Lung (tissue), 11 donors: ENCODE measurements at regions not wholly inside any gene's neighbourhood (a gene's known extent, or its start where the extent isn't known, plus 50 kb on each side); places are given as distances from the start of the nearest gene placed in this dataset.
A peak's percentile ranks its signal among the peaks of the same experiment; 100 is the strongest.
"Not testable (repeated sequence)": the region's sequence is repeated elsewhere in the genome, so short reads cannot be mapped to it uniquely, and the experiment has no call there.

Experiments used
- ATAC-seq: fragments of 200-7000 bp; cut with Tn5 transposase; one replicate; pipeline ENCODE4 v1.9.1; 2020; ENCODE audit warnings: moderate number of reproducible peaks; ENCODE audit not compliant: insufficient read depth, low FRiP score
- DNase-seq, 3 donors: peaks; one replicate each; pipeline ENCODE4 v3.0.0-alpha.2; 2013 to 2017
- H3K27ac ChIP-seq, 2 donors: one replicate each; pipeline ENCODE4 v1.5.1; 2013; ENCODE audit warnings: mild to moderate bottlenecking in 2 of 2, moderate library complexity in 2 of 2, control low read depth in 1 of 2, inconsistent platforms in 1 of 2, low read depth in 1 of 2, low read length in 1 of 2
- H3K27me3 ChIP-seq, 3 donors: one replicate each; pipeline ENCODE4 v1.5.1; 2013; ENCODE audit warnings: low read length in 2 of 3; ENCODE audit not compliant: control insufficient read depth in 3 of 3, insufficient read depth in 3 of 3
- H3K36me3 ChIP-seq, 4 donors: one replicate each; pipeline ENCODE4 v1.5.1; 2013; ENCODE audit warnings: low read length in 4 of 4, mild to moderate bottlenecking in 1 of 4, moderate library complexity in 1 of 4; ENCODE audit not compliant: control insufficient read depth in 4 of 4, insufficient read depth in 4 of 4
- H3K4me1 ChIP-seq, 5 donors: one replicate each; pipeline ENCODE4 v1.5.1; 2013; ENCODE audit warnings: low read length in 5 of 5, mild to moderate bottlenecking in 2 of 5, moderate library complexity in 1 of 5; ENCODE audit not compliant: control insufficient read depth in 5 of 5, insufficient read depth in 5 of 5
- H3K4me3 ChIP-seq: one replicate; pipeline ENCODE4 v1.5.1; 2013; ENCODE audit warnings: mild to moderate bottlenecking, control low read depth, moderate library complexity
- H3K9ac ChIP-seq, 2 donors: one replicate each; pipeline ENCODE4 v1.5.1; 2013; ENCODE audit warnings: low read length in 2 of 2, control low read depth in 1 of 2; ENCODE audit not compliant: insufficient read depth in 1 of 2
- H3K9me3 ChIP-seq, 4 donors: one replicate each; pipeline ENCODE4 v1.5.1; 2013; ENCODE audit warnings: low read length in 3 of 4, mild to moderate bottlenecking in 1 of 4, moderate library complexity in 1 of 4; ENCODE audit not compliant: control insufficient read depth in 4 of 4, insufficient read depth in 3 of 4
- CTCF ChIP-seq: IDR thresholded peaks from 2 replicates; pipeline ENCODE4 v1.5.1; 2012; ENCODE audit warnings: mild to moderate bottlenecking; ENCODE audit errors: control extremely low read depth, extremely low read depth
- WGBS, 2 donors: extraction: QIAGEN DNeasy Blood & Tissue Kit; methylation state at CpG; one replicate each; pipeline ENCODE4 v1.1.7; 2013; 5-methylcytosine and 5-hydroxymethylcytosine counted together
- donor health status: control.
- donor health status: control.
- donor health status: Bipolar disorder and iron deficiency.
- donor health status: healthy.
- donor health status: DM: yes; HTN: yes; CAD: no.

GRCh38 chr11:116035977-116036376, 531.8 kb upstream of the CADM1 start:
- ATAC-seq = no peak
- DNase-seq = no peak
- 61 to 64% methylated on average over 5 of the region's 5 CpGs for WGBS, 2 donors

GRCh38 chr11:116033931-116034553, 529.8 kb upstream of the CADM1 start:
- 35 to 47% methylated on average over 8 of the region's 8 CpGs for WGBS, 2 donors
- no peaks in the 10 kb centered on the region for H3K9me3 ChIP-seq
- no peaks in the 10 kb centered on the region for H3K36me3 ChIP-seq
- peaks cover 0 to 2% (median 0%) of the 10 kb centered on the region in 3 donors for H3K27me3 ChIP-seq
- ATAC-seq (peak; percentile 58), DNase-seq (peak; percentile 52 to 80 (median 69))
- no peak overlapping the region for H3K27ac ChIP-seq
- H3K9ac ChIP-seq = no peak overlapping the region
- no peak for TF ChIP-seq CTCF
- H3K4me3 ChIP-seq = no peak overlapping the region
- peaks cover 0 to 7% (median 0%) of the 10 kb centered on the region in 5 donors for H3K4me1 ChIP-seq

More at GRCh38 chr11:116035977-116036376, 531.8 kb upstream of the CADM1 start:
- no peak overlapping the region for H3K9ac ChIP-seq
- H3K4me3 ChIP-seq = no peak overlapping the region
- no peak for TF ChIP-seq CTCF
- H3K9me3 ChIP-seq = no peaks in the 10 kb centered on the region
- H3K27me3 ChIP-seq = peaks cover 0 to 2% (median 0%) of the 10 kb centered on the region in 3 donors
- H3K4me1 ChIP-seq = peaks cover 0 to 7% (median 0%) of the 10 kb centered on the region in 5 donors
- no peaks in the 10 kb centered on the region for H3K36me3 ChIP-seq
- no peak overlapping the region for H3K27ac ChIP-seq

GRCh38 chr11:116030697-116031331, 526.6 kb upstream of the CADM1 start:
- Histone ChIP-seq H3K9me3 (no peaks in the 10 kb centered on the region), H3K36me3 (no peaks in the 10 kb centered on the region), H3K4me3 (no peak overlapping the region), H3K27ac (no peak overlapping the region), H3K9ac (no peak overlapping the region), H3K4me1 (peaks cover 0 to 7% (median 0%) of the 10 kb centered on the region in 5 donors), H3K27me3 (peaks cover 0 to 2% (median 0%) of the 10 kb centered on the region in 3 donors)
- WGBS, 2 donors = 86 to 90% methylated on average over 4 of the region's 4 CpGs
- DNase-seq (no peak), ATAC-seq (no peak)
- no peak for TF ChIP-seq CTCF

GRCh38 chr11:116028506-116028905, 524.3 kb upstream of the CADM1 start:
- H3K9me3 ChIP-seq, DNase-seq, H3K36me3 ChIP-seq, ATAC-seq, H3K27ac ChIP-seq, H3K27me3 ChIP-seq, H3K4me3 ChIP-seq, H3K9ac ChIP-seq, H3K4me1 ChIP-seq: not testable (repeated sequence)
- 76 to 82% methylated on average over 1 of the region's 1 CpG for WGBS, 2 donors
